ENCODE measurements at regions not wholly inside any gene's neighbourhood (a gene's known extent, or its start where the extent isn't known, plus 50 kb on each side); places are given as distances from the start of the nearest gene placed in this dataset.

- no peak overlapping the region for H2AFZ ChIP-seq (ENCODE audit: low read depth, low read length)
- no peaks in the 10 kb centered on the region for H3K27me3 ChIP-seq (ENCODE audit: insufficient read depth, low read length)
- TF ChIP-seq EZH2 (IDR thresholded peaks at IDR 0.05; ENCODE audit: insufficient read depth, low read length), result no peak
- TF ChIP-seq, protein P1, sequence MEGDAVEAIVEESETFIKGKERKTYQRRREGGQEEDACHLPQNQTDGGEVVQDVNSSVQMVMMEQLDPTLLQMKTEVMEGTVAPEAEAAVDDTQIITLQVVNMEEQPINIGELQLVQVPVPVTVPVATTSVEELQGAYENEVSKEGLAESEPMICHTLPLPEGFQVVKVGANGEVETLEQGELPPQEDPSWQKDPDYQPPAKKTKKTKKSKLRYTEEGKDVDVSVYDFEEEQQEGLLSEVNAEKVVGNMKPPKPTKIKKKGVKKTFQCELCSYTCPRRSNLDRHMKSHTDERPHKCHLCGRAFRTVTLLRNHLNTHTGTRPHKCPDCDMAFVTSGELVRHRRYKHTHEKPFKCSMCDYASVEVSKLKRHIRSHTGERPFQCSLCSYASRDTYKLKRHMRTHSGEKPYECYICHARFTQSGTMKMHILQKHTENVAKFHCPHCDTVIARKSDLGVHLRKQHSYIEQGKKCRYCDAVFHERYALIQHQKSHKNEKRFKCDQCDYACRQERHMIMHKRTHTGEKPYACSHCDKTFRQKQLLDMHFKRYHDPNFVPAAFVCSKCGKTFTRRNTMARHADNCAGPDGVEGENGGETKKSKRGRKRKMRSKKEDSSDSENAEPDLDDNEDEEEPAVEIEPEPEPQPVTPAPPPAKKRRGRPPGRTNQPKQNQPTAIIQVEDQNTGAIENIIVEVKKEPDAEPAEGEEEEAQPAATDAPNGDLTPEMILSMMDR (IDR thresholded peaks at IDR 0.05; ENCODE audit: insufficient read depth, low read depth, low read length), result no peak
- no peak overlapping the region for H3K4me3 Mint-ChIP-seq (ENCODE audit: unreplicated experiment)
- H4K20me1 ChIP-seq (ENCODE audit: insufficient read depth, low read length), result no peaks in the 10 kb centered on the region
- no peak overlapping the region for H3K4me3 ChIP-seq (ENCODE audit: insufficient read depth, low read depth, low read length)
- H3K4me1 ChIP-seq (ENCODE audit: insufficient read depth, low read length), result no peaks in the 10 kb centered on the region
- H3K27me3 Mint-ChIP-seq (ENCODE audit: low read depth, unreplicated experiment), result peaks cover 15% of the 10 kb centered on the region
- no peaks in the 10 kb centered on the region for H3K9me3 Mint-ChIP-seq (ENCODE audit: unreplicated experiment)
- no peaks in the 10 kb centered on the region for H3K79me2 ChIP-seq (ENCODE audit: insufficient read depth, low read length)
- no peak overlapping the region for H3K27ac ChIP-seq (ENCODE audit: low read depth, low read length)
- DNase-seq (ENCODE audit: low read depth), result peak; percentile 31
- no peak for FAIRE-seq
- no peaks in the 10 kb centered on the region for H3K36me3 ChIP-seq (ENCODE audit: insufficient read depth, low read length)
- no peaks in the 10 kb centered on the region for H3K36me3 Mint-ChIP-seq (ENCODE audit: low read depth, unreplicated experiment)
- H3K4me1 Mint-ChIP-seq (ENCODE audit: low read depth, unreplicated experiment), result peaks cover 18% of the 10 kb centered on the region
- H3K4me2 ChIP-seq (ENCODE audit: low read length), result peak overlapping the region; percentile 15
- no peak overlapping the region for H3K27ac Mint-ChIP-seq (ENCODE audit: unreplicated experiment)
- no peak overlapping the region for H3K9ac ChIP-seq (ENCODE audit: low read length)
- H3K9me3 ChIP-seq (ENCODE audit: insufficient read depth, low read depth, low read length), result no peaks in the 10 kb centered on the region
Observed at GRCh38 chr10:8402576-8402975, 348.1 kb downstream of the GATA3 start.

GRCh38 chr10:8403711-8404371 is 349.4 kb downstream of the GATA3 start:
- Histone ChIP-seq H4K20me1 (ENCODE audit: insufficient read depth, low read length) (no peaks in the 10 kb centered on the region), H3K9ac (ENCODE audit: low read length) (no peak overlapping the region), H3K4me2 (ENCODE audit: low read length) (no peak overlapping the region), H3K4me3 (ENCODE audit: insufficient read depth, low read depth, low read length) (no peak overlapping the region), H3K9me3 (ENCODE audit: insufficient read depth, low read depth, low read length) (no peaks in the 10 kb centered on the region), H3K27ac (ENCODE audit: low read depth, low read length) (no peak overlapping the region), H3K79me2 (ENCODE audit: insufficient read depth, low read length) (no peaks in the 10 kb centered on the region), H2AFZ (ENCODE audit: low read depth, low read length) (no peak overlapping the region), H3K27me3 (ENCODE audit: insufficient read depth, low read length) (no peaks in the 10 kb centered on the region), H3K4me1 (ENCODE audit: insufficient read depth, low read length) (no peaks in the 10 kb centered on the region), H3K36me3 (ENCODE audit: insufficient read depth, low read length) (no peaks in the 10 kb centered on the region)
- no peaks in the 10 kb centered on the region for H3K36me3 Mint-ChIP-seq (ENCODE audit: low read depth, unreplicated experiment)
- FAIRE-seq (no peak), DNase-seq (ENCODE audit: low read depth) (no peak)
- no peak for TF ChIP-seq EZH2 (IDR thresholded peaks at IDR 0.05; ENCODE audit: insufficient read depth, low read length)
- TF ChIP-seq, protein P1 (IDR thresholded peaks at IDR 0.05; ENCODE audit: insufficient read depth, low read depth, low read length), result no peak
- H3K27me3 Mint-ChIP-seq (ENCODE audit: low read depth, unreplicated experiment), result peaks cover 15% of the 10 kb centered on the region
- H3K4me1 Mint-ChIP-seq (ENCODE audit: low read depth, unreplicated experiment), result peaks cover 15% of the 10 kb centered on the region
- H3K4me3 Mint-ChIP-seq (ENCODE audit: unreplicated experiment), result no peak overlapping the region
- no peaks in the 10 kb centered on the region for H3K9me3 Mint-ChIP-seq (ENCODE audit: unreplicated experiment)
- no peak overlapping the region for H3K27ac Mint-ChIP-seq (ENCODE audit: unreplicated experiment)

GRCh38 chr10:8404721-8405120 is 350.2 kb downstream of the GATA3 start:
- Histone ChIP-seq H2AFZ (ENCODE audit: low read depth, low read length) (no peak overlapping the region), H4K20me1 (ENCODE audit: insufficient read depth, low read length) (no peaks in the 10 kb centered on the region), H3K27me3 (ENCODE audit: insufficient read depth, low read length) (no peaks in the 10 kb centered on the region), H3K79me2 (ENCODE audit: insufficient read depth, low read length) (no peaks in the 10 kb centered on the region), H3K9ac (ENCODE audit: low read length) (no peak overlapping the region), H3K9me3 (ENCODE audit: insufficient read depth, low read depth, low read length) (no peaks in the 10 kb centered on the region), H3K4me2 (ENCODE audit: low read length) (peak overlapping the region; percentile 26), H3K36me3 (ENCODE audit: insufficient read depth, low read length) (no peaks in the 10 kb centered on the region), H3K4me1 (ENCODE audit: insufficient read depth, low read length) (no peaks in the 10 kb centered on the region), H3K27ac (ENCODE audit: low read depth, low read length) (no peak overlapping the region), H3K4me3 (ENCODE audit: insufficient read depth, low read depth, low read length) (no peak overlapping the region)
- TF ChIP-seq, protein P1 (IDR thresholded peaks at IDR 0.05; ENCODE audit: insufficient read depth, low read depth, low read length), result no peak
- TF ChIP-seq EZH2 (IDR thresholded peaks at IDR 0.05; ENCODE audit: insufficient read depth, low read length), result no peak
- H3K4me3 Mint-ChIP-seq (ENCODE audit: unreplicated experiment), result no peak overlapping the region
- no peak for FAIRE-seq
- H3K4me1 Mint-ChIP-seq (ENCODE audit: low read depth, unreplicated experiment), result peaks cover 15% of the 10 kb centered on the region
- no peaks in the 10 kb centered on the region for H3K36me3 Mint-ChIP-seq (ENCODE audit: low read depth, unreplicated experiment)
- peak; percentile 44 for DNase-seq (ENCODE audit: low read depth)
- H3K27me3 Mint-ChIP-seq (ENCODE audit: low read depth, unreplicated experiment), result peaks cover 15% of the 10 kb centered on the region
- H3K9me3 Mint-ChIP-seq (ENCODE audit: unreplicated experiment), result no peaks in the 10 kb centered on the region
- H3K27ac Mint-ChIP-seq (ENCODE audit: unreplicated experiment), result no peak overlapping the region
